ENCODE measurements at regions not wholly inside any gene's neighbourhood (a gene's known extent, or its start where the extent isn't known, plus 50 kb on each side); places are given as distances from the start of the nearest gene placed in this dataset.

DNA sequence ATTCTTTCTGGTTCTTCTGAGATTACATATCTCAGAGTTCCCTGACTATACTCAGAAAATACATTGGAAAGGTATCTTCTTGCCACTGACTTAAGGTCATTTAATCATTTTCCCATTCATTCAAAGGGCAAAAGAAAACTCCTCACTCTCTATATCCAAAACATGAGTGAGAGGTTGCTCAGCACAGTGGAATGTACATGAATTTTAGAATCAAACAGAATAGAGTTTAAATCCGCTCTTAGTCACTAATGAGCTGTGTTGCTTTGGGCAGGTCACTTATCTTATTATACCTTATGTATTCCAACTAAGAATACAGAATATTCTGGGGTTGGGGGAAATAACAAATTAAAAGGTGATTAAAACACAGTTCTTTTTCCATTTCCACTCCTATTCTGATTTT is 452.6 kb upstream of the KLF12 start:
- Histone ChIP-seq H3K9me3 (no peaks in the 10 kb centered on the region), H3K4me1 (no peaks in the 10 kb centered on the region), H3K27ac (no peak overlapping the region), H3K27me3 (ENCODE audit: low read depth) (no peaks in the 10 kb centered on the region), H3K36me3 (no peaks in the 10 kb centered on the region), H3K4me3 (no peak overlapping the region)
- TF ChIP-seq, protein P1, sequence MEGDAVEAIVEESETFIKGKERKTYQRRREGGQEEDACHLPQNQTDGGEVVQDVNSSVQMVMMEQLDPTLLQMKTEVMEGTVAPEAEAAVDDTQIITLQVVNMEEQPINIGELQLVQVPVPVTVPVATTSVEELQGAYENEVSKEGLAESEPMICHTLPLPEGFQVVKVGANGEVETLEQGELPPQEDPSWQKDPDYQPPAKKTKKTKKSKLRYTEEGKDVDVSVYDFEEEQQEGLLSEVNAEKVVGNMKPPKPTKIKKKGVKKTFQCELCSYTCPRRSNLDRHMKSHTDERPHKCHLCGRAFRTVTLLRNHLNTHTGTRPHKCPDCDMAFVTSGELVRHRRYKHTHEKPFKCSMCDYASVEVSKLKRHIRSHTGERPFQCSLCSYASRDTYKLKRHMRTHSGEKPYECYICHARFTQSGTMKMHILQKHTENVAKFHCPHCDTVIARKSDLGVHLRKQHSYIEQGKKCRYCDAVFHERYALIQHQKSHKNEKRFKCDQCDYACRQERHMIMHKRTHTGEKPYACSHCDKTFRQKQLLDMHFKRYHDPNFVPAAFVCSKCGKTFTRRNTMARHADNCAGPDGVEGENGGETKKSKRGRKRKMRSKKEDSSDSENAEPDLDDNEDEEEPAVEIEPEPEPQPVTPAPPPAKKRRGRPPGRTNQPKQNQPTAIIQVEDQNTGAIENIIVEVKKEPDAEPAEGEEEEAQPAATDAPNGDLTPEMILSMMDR (IDR thresholded peaks at IDR 0.05) = no peak
- DNase-seq = no peak
- ATAC-seq = no peak
- intact Hi-C loops (cut with DNase I) = no loop called here

DNA sequence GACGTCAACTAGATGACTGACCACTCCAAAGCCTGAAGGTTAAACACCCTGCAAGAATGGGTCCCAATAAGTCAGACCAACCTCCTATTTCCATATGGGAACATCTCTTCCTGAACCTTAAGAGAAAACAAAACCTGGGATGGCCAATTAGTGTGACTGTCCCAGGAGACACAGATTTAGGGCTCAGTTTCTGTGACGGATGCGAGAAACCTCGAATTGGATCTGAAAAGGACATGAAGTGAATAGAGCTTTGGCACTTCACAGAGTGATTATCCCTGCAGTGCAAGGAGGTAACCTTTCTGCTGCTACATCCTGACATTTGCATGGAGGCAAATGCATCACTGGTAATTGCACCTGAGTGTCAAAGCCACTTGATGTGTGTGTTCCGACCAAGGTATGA is 442.2 kb upstream of the KLF12 start:
- TF ChIP-seq, protein P1 (IDR thresholded peaks at IDR 0.05) = no peak
- intact Hi-C loops (cut with DNase I) = no loop called here
- DNase-seq (no peak), ATAC-seq (no peak)
- Histone ChIP-seq H3K4me3 (no peak overlapping the region), H3K27me3 (ENCODE audit: low read depth) (no peaks in the 10 kb centered on the region), H3K36me3 (no peaks in the 10 kb centered on the region), H3K4me1 (peaks cover 11% of the 10 kb centered on the region), H3K9me3 (no peaks in the 10 kb centered on the region), H3K27ac (no peak overlapping the region)

DNA sequence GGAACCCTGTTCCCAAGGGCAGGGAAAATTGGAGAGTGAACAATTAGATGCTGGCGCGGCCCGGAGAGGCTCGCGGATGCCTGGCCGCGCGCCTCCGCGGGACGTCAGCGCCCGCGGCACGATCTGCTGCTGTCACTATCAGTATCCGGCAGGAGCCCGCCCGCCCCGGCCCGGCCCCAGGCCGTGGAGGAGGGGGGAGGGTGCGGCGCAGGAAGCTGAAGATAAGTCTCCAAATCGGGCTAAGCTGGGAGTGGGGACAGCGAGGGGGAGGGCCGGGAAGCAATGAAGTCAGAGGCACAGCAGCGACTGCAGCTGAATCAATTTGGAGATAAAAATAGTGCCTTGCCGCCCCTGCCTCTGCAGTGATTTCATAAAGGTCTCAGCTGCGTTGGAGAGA is 441.5 kb upstream of the KLF12 start:
- H3K27ac ChIP-seq = no peak overlapping the region
- DNase-seq = peak; percentile 63
- TF ChIP-seq, protein P1 (IDR thresholded peaks at IDR 0.05) = no peak
- intact Hi-C loops (cut with DNase I) = no loop called here
- no peaks in the 10 kb centered on the region for H3K9me3 ChIP-seq
- ATAC-seq = peak; percentile 79
- H3K4me3 ChIP-seq = peak overlapping the region; percentile 37
- no peaks in the 10 kb centered on the region for H3K27me3 ChIP-seq (ENCODE audit: low read depth)
- H3K36me3 ChIP-seq = no peaks in the 10 kb centered on the region
- peaks cover 11% of the 10 kb centered on the region for H3K4me1 ChIP-seq

DNA sequence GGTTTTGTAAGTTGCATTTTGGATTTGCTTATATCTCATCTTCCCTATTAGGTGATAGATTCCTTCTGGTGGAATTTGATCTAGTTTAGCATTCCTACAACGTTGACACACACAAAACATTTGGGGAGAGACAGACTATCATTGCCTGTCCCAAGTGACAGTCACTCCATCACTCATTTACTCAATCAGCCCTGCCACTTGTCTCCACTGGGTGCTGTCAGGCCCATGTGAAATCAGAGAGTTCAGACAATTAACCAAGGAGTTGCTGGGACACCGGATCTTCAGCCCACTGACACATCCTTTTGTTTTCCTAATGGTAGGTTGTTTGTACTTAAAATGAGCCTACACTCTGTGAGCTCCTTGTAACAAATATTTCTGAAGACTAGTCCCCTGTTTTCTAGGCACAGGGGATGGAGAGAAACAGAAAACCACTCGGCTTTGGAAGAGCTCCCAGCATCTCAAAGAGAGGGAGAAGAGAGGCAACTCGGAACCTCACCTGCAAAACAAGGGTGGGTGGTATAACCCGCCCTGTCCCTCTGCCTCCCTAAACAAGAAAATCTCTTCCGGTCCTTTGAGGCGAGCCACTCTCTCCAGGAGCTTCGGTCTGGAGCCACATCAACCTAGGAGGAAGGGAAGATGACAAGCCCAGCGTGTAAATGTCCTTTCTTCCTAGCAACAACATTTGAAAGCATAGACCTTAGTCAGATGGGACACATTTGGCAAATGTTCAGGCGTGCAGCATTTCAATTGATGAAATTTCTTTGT is 440.9 kb upstream of the KLF12 start:
- ATAC-seq (peak in 1 of 2 donors; percentile 10), DNase-seq (no peak)
- H3K27ac ChIP-seq = no peak overlapping the region
- H3K27me3 ChIP-seq (ENCODE audit: low read depth) = no peaks in the 10 kb centered on the region
- TF ChIP-seq, protein P1 (IDR thresholded peaks at IDR 0.05) = no peak
- H3K9me3 ChIP-seq = no peaks in the 10 kb centered on the region
- intact Hi-C loops (cut with DNase I) = no loop called here
- peaks cover 11% of the 10 kb centered on the region for H3K4me1 ChIP-seq
- no peaks in the 10 kb centered on the region for H3K36me3 ChIP-seq
- peak overlapping the region; percentile 37 for H3K4me3 ChIP-seq

DNA sequence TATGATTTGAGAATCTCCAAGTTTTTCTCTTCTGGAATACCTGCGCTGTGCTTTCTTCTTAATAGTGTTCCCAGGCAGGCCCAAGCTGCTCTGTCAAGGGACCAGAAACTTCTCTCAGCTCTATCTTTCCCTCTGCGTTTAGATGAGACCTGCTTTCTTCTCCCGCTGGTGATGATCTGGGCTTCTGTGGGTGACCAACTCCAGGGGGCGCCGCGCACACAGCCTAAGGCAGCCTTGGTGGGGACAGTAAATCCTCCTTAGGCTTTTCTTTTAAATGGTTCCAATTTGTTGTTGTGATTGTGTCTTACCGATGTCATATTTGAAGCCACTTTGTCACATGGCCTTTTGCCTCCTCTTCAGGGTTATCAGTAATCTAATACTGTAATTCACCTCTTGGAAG is 439.4 kb upstream of the KLF12 start:
- Histone ChIP-seq H3K36me3 (no peaks in the 10 kb centered on the region), H3K27me3 (ENCODE audit: low read depth) (no peaks in the 10 kb centered on the region), H3K27ac (no peak overlapping the region), H3K9me3 (no peaks in the 10 kb centered on the region), H3K4me3 (no peak overlapping the region), H3K4me1 (peaks cover 11% of the 10 kb centered on the region)
- intact Hi-C loops (cut with DNase I) = no loop called here
- TF ChIP-seq, protein P1 (IDR thresholded peaks at IDR 0.05) = no peak
- DNase-seq (no peak), ATAC-seq (no peak)

All from lower lobe of right lung (tissue), 2 donors.